Right lung (tissue), 2 donors: ENCODE measurements at regions not wholly inside any gene's neighbourhood (a gene's known extent, or its start where the extent isn't known, plus 50 kb on each side); places are given as distances from the start of the nearest gene placed in this dataset.

Experiments
- DNase-seq, 2 donors: peaks; one replicate each; pipeline ENCODE4 v3.0.0-alpha.2; 2013

- no peak for DNase-seq
Observed at GRCh38 chr7:33754933-33755928, 150.1 kb upstream of the BMPER start.

- no peak for DNase-seq
Observed at GRCh38 chr7:33757050-33757449, 148.3 kb upstream of the BMPER start.

GRCh38 chr7:33757563-33758165 is 147.7 kb upstream of the BMPER start:
- DNase-seq = no peak

GRCh38 chr7:33760146-33760545 is 145.2 kb upstream of the BMPER start:
- DNase-seq = no peak

- DNase-seq = no peak
Observed at GRCh38 chr7:33760834-33761233, 144.5 kb upstream of the BMPER start.

GRCh38 chr7:33761449-33762080 is 143.8 kb upstream of the BMPER start:
- DNase-seq = no peak

- DNase-seq = no peak
Observed at GRCh38 chr7:33762151-33762910, 143.0 kb upstream of the BMPER start.

- DNase-seq = no peak
Observed at GRCh38 chr7:33762911-33763306, 142.4 kb upstream of the BMPER start.

- DNase-seq = peak; percentile 45 to 61
Observed at GRCh38 chr7:33764752-33765451, 140.4 kb upstream of the BMPER start.

GRCh38 chr7:33766405-33766804 is 138.9 kb upstream of the BMPER start:
- DNase-seq = no peak

GRCh38 chr7:33769930-33770329 is 135.4 kb upstream of the BMPER start:
- no peak for DNase-seq

- no peak for DNase-seq
Observed at GRCh38 chr7:33770576-33770975, 134.8 kb upstream of the BMPER start.

GRCh38 chr7:33771422-33771821 is 133.9 kb upstream of the BMPER start:
- DNase-seq = no peak

- DNase-seq = no peak
Observed at GRCh38 chr7:33773053-33773452, 132.3 kb upstream of the BMPER start.

GRCh38 chr7:33774762-33775523 is 130.4 kb upstream of the BMPER start:
- DNase-seq = peak; percentile 71 to 73

GRCh38 chr7:33775790-33776189 is 129.5 kb upstream of the BMPER start:
- DNase-seq = no peak

GRCh38 chr7:33776788-33777187 is 128.6 kb upstream of the BMPER start:
- DNase-seq = no peak

- DNase-seq = no peak
Observed at GRCh38 chr7:33778195-33778594, 127.1 kb upstream of the BMPER start.

GRCh38 chr7:33779216-33779615 is 126.1 kb upstream of the BMPER start:
- no peak for DNase-seq

GRCh38 chr7:33781167-33781566 is 124.2 kb upstream of the BMPER start:
- no peak for DNase-seq

GRCh38 chr7:33781796-33782195 is 123.5 kb upstream of the BMPER start:
- DNase-seq = no peak
